ENCODE measurements at regions not wholly inside any gene's neighbourhood (a gene's known extent, or its start where the extent isn't known, plus 50 kb on each side); places are given as distances from the start of the nearest gene placed in this dataset.

DNA sequence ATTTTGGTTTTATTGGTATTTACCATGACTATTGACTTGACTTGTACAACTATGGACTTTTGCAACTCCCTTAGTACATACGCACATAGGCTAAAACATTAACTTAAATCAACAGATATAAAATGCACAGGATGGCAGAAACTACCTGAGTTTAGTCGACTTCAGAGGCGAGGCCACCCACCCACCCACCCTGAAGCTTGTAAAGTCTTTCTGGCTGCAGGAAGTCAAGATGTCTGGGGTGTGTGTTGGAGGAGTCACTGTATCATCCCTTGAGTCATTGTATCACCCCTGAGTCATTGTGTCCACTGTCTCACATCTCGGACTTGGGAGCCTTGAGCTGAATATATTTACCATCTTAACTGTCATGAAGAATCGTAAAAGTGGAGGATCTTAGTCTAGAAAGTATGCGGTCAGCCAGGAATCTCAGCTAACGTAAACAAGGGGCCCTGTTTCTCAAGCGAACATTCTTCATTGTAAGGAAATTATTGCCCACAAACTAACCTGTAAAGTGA, 140.0 kb upstream of the ST6GAL2 start:
- DNase-seq, result no peak

GRCh38 chr2:107027205-107027604, 141.2 kb upstream of the ST6GAL2 start:
- no peak for DNase-seq

DNA sequence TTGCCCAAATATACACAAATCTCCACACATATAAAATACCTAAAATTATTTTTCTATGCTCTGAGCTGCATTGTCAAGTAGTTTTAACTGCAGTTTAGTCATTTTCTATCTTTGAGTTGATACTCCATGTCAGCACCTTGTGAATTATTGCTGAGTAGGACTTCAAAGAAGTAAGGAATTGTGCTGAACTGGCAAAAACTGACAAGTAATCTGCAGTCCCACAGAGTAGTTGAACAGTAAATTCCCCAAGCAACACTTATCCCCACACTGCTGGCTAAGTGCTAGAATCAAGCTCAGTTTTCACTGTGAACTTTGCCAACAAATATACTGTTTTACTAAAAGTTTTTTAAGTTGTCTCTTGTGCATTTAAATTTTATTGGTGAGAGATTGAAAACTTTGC, 141.8 kb upstream of the ST6GAL2 start:
- no peak for DNase-seq

DNA sequence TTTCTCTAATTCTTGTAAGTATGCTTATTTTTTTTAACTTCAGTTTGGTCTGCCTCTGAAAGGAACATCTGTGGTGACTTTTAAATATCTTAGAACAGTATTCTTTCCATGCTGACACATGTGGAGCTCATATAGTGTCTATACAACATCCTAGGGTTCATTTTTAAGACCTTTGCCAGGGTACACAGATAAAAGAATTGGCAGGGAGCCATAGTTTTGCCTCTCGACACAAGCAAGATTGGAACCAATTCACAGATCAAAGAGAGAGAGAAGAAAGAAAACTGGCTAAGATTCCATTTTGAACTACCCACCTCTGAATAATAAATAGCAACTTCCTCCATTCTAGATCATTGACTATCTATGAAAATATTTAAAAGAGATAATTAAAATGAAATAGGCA, 142.7 kb upstream of the ST6GAL2 start:
- DNase-seq, result no peak

DNA sequence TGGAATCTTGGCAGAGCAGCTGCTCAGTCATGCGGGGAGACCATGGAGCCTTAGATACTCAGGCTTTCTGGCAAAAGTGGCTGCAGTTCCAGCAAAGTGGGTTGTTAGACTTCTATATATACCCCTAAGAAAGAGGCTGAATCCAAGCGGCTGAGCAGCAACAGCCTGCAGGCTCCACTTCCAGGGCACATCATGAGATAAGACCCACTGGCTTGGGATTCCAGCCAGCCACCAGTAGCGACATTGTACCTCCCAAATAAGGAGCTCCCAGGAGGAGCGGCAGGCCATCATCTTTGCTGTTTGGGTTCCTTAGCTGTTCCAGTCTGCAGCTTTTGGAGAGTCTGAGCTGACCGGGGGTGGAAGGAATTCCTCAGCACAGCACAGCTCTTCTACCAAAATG, 150.3 kb upstream of the ST6GAL2 start:
- DNase-seq, result no peak

DNA sequence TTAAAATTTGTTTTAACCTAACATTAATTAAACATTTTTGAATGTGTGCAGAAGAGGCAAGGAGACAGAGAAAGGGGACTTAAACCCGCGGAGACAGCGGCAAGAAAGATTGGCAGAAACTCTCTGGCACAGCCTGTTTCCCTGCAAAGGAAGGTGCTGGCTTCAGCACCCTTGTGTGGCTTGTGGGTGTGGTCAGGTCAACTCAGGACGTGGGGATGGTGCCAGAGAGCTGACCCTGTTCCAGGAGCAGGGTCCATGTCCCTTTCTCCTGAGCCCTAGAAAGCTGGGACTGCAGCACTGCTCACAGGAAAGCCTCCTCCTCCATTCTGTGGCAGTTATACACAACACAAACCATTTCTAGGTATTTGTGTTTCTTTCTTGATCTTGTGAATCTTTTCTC, 176.2 kb upstream of the ST6GAL2 start:
- DNase-seq, result no peak

DNA sequence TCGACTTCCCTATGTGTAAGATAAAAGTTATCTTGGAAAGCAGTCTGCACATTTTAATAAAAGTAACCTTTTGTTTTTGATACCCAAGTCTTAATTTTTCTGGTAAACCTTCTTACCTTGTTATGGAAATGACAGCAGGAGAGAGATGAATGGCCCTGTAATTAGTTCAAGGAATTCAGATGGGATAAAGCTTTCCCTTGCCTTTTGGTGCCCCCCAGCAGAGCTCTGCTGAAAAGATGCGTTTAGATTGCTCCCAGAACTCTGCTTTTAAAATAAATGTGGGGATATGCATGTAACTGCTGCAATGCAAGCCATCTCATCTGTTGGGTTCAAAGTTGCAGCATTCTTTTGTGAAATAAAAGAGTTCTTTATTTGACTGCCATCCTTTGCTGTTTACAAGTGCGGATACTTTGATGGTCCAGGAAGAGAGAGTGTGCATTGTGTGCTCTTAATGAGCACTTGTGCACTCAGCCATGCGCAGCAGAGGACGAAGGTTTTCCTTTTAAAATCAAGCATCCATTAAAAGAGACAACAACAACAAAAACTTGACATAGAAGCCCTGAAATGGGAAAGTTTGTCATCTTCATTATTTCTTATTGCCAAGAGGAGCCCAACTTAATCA, 176.7 kb upstream of the ST6GAL2 start:
- DNase-seq, result no peak

GRCh38 chr2:107063228-107063627, 177.3 kb upstream of the ST6GAL2 start:
- DNase-seq, result no peak

DNA sequence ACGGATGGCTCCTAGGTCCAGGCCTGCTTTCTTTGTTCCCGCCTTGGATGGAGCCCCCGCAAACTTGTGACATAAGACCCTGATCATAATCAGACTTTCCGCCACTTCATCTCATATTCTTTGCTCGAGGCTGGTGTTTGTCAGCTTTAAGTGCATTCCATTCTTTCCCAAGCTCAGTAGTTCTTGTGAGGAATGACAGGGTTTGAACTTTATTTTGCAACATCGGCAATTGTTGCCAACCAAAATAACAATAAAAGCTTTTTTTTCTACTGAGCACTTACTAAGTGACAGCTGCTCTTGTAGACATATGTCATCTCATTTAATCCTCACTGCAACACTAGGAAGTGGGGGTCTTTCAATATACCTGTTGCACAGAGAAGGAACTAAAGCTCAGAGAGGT, 178.8 kb upstream of the ST6GAL2 start:
- DNase-seq, result no peak

- DNase-seq, result no peak
Observed at GRCh38 chr2:107068069-107068916, 182.3 kb upstream of the ST6GAL2 start.

- DNase-seq, result no peak
Observed at GRCh38 chr2:107069890-107070289, 183.9 kb upstream of the ST6GAL2 start.

DNA sequence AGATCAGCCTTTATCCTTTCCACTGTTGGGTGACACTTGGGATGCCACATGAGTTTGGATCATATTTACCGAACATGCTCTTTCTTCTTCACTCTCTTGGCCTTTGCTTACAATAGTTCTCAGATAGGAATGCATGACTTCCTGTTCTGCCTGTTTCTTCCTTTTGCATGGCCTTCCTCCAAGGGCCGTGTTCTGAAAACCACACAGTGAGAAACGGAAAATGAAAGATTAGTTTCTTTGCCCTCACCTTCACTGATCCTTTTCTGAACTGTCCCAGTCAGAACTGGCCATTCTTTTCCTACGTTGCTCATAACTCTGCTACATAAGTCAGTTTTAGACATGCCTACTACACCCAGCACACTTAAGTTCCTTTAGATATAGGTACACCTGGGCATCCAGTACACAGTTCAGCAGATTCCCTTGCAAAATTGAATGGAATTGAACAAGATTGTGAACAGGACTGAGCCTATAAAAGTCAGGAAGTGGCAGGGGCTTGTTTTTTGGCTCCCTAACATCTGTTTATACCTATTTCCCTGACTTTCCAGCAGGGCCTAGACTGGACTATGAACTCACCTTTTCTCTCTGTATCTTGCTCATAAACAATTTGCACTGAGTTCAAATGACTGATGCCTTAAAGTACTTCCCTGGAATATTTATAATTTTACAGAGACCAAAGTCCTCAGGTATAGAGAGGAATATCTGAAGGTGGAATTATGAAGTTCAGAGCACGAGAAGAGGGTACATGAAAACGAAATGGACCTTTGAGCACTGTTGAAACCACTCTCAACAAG, 186.4 kb upstream of the ST6GAL2 start:
- no peak for DNase-seq

DNA sequence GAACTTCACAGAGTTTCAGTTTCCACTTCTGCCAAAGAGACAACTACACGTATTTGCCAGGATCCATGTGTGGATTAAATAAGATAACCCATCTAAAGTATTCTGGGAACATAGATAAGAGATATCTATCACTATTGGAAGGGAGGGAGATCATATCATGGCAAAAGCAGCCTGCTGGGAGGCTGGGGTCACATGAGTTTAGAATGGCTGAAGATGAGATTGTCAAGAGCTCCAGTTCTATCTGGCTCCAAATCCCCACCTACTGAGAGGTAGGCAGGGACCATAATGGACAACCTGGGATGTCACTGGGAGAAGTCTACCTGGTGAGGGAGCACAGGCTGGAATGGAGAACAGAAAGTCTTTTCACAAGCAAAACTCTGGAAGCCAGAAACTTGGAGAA, 192.6 kb upstream of the ST6GAL2 start:
- DNase-seq, result no peak

- DNase-seq, result no peak
Observed at GRCh38 chr2:107086497-107086896, 200.5 kb upstream of the ST6GAL2 start.

DNA sequence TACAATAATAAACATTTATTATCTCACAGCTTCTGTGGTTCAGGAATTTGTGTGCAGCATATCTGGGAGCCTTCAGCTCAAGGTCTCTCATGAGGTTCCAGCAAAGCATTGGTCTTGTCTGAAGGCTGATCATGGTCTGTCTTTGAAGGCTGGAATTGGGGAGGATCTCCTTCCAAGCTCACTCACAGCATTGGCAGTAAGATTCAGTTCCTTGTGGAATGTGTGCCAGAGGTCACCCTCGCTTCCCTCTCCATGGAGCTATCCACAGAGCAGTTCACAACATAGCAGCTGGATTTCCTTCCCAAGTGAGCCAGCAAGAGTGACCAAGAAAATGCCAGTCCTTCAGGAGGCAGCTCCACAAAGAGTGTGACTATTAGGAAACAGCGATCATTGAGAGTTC, 202.2 kb upstream of the ST6GAL2 start:
- no peak for DNase-seq

- DNase-seq, result peak in 1 of 2 experiments; percentile 5
Observed at GRCh38 chr2:107091163-107091864, 205.3 kb upstream of the ST6GAL2 start.

DNA sequence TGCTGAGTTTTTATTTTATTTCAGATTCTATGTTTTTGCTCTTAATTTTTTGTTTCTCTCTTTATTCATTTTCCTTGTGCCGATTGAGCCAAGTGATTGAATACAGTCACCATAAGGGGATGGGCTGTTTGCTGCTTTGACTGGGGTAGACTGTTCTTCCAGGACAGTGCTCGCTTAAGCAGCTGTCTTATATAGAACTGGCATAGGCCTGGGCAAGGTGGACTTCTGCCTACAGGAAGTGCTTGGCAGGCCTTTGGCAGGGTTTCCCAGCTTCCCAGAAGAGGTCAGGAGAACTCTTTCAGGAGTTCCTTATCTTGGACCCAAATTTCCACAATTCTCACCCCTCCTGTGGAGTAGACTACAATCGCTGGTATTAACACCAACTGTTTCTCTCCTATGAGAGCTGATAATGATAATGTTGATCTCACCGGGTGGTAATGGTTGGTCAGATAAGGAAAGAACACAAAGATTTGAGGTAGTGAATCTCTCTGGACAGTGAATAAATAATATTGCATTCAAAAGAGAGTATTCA, 207.5 kb upstream of the ST6GAL2 start:
- DNase-seq, result no peak

GRCh38 chr2:107094450-107094986, 208.6 kb upstream of the ST6GAL2 start:
- no peak for DNase-seq

DNA sequence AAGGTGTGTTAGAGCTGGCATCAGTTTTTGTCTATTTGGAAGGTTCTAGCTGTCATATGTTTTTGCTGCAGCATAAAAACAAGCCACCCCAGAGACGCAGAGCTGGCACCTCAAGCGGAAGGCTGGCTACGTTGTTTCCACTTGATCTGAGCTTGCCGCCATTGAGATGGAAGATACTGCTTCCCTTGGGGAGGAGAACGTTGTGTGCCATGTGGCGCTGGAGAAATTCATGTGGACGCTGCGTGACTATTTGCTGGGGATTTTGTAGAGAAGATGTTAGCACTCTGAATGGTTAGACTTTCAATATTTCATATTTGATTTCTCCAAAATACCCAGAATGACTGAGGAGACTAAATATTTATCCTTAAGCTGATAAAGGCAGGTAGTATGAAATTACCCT, 216.2 kb upstream of the ST6GAL2 start:
- DNase-seq, result no peak

- DNase-seq, result no peak
Observed at GRCh38 chr2:107107351-107107750, 221.4 kb upstream of the ST6GAL2 start.

DNA sequence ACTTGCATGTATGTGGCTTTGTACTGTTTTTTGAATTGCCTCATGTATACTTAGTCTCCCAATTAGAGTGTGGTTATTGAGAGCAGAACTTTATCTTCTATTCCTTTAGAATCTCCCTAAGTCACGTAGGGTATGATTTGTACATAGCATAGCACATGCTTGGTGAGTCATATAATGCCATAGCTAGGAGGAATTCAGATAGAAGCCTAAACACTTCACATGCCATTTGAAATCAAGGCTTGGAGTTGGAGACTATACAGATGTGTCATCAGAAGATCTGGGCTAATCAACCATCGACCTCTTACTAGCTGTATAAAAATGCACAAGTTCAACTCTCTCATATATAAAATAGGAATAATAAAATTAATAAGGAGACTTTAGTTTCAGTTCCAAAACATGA, 222.6 kb upstream of the ST6GAL2 start:
- DNase-seq, result no peak

DNA sequence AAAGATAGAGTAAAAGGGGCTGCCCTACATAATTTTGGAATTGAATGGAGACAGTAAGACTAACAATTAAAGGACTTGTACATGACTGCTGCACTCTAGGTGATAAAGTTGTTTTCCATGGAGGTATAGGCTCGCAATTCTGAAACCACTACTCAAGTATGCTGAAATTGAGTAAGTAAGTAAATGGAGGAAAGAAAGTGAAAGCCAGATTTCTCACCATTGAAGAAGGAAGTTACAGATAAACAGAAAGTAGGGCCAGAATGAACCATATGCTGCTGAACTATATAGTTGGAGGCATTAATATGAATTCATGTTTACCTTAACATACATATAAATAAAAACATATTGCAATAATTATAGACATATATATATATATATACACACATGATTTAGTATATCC, 225.7 kb upstream of the ST6GAL2 start:
- DNase-seq, result no peak
